ENCODE measurements at regions not wholly inside any gene's neighbourhood (a gene's known extent, or its start where the extent isn't known, plus 50 kb on each side); places are given as distances from the start of the nearest gene placed in this dataset.
A peak's percentile ranks its signal among the peaks of the same experiment; 100 is the strongest.

GRCh38 chr13:107170270-107170931 lies 602.5 kb upstream of the ARGLU1 start:
- Histone ChIP-seq H4K20me1 (ENCODE audit: insufficient read depth, low read length) (no peaks in the 10 kb centered on the region), H3K27ac (ENCODE audit: low read depth, low read length) (no peak overlapping the region), H3K4me2 (ENCODE audit: low read length) (no peak overlapping the region), H3K9me3 (ENCODE audit: insufficient read depth, low read depth, low read length) (no peaks in the 10 kb centered on the region), H3K4me3 (ENCODE audit: insufficient read depth, low read depth, low read length) (no peak overlapping the region), H3K79me2 (ENCODE audit: insufficient read depth, low read length) (no peaks in the 10 kb centered on the region), H3K27me3 (ENCODE audit: insufficient read depth, low read length) (no peaks in the 10 kb centered on the region), H3K9ac (ENCODE audit: low read length) (no peak overlapping the region), H3K4me1 (ENCODE audit: insufficient read depth, low read length) (no peaks in the 10 kb centered on the region), H3K36me3 (ENCODE audit: insufficient read depth, low read length) (no peaks in the 10 kb centered on the region), H2AFZ (ENCODE audit: low read depth, low read length) (no peak overlapping the region)
- no peaks in the 10 kb centered on the region for H3K9me3 Mint-ChIP-seq (ENCODE audit: unreplicated experiment)
- no peak for DNase-seq (ENCODE audit: low read depth)
- TF ChIP-seq EZH2 (IDR thresholded peaks at IDR 0.05; ENCODE audit: insufficient read depth, low read length), result no peak
- TF ChIP-seq, protein P1, sequence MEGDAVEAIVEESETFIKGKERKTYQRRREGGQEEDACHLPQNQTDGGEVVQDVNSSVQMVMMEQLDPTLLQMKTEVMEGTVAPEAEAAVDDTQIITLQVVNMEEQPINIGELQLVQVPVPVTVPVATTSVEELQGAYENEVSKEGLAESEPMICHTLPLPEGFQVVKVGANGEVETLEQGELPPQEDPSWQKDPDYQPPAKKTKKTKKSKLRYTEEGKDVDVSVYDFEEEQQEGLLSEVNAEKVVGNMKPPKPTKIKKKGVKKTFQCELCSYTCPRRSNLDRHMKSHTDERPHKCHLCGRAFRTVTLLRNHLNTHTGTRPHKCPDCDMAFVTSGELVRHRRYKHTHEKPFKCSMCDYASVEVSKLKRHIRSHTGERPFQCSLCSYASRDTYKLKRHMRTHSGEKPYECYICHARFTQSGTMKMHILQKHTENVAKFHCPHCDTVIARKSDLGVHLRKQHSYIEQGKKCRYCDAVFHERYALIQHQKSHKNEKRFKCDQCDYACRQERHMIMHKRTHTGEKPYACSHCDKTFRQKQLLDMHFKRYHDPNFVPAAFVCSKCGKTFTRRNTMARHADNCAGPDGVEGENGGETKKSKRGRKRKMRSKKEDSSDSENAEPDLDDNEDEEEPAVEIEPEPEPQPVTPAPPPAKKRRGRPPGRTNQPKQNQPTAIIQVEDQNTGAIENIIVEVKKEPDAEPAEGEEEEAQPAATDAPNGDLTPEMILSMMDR (IDR thresholded peaks at IDR 0.05; ENCODE audit: insufficient read depth, low read depth, low read length), result no peak
- no peak for FAIRE-seq
- no peak overlapping the region for H3K4me3 Mint-ChIP-seq (ENCODE audit: unreplicated experiment)
- H3K27me3 Mint-ChIP-seq (ENCODE audit: low read depth, unreplicated experiment), result no peaks in the 10 kb centered on the region
- no peaks in the 10 kb centered on the region for H3K36me3 Mint-ChIP-seq (ENCODE audit: low read depth, unreplicated experiment)
- no peak overlapping the region for H3K27ac Mint-ChIP-seq (ENCODE audit: unreplicated experiment)
- no peaks in the 10 kb centered on the region for H3K4me1 Mint-ChIP-seq (ENCODE audit: low read depth, unreplicated experiment)

- H3K36me3 ChIP-seq (ENCODE audit: insufficient read depth, low read length), result no peaks in the 10 kb centered on the region
- H3K27ac Mint-ChIP-seq (ENCODE audit: unreplicated experiment), result no peak overlapping the region
- H3K4me1 Mint-ChIP-seq (ENCODE audit: low read depth, unreplicated experiment), result no peaks in the 10 kb centered on the region
These were observed 589.3 kb upstream of the ARGLU1 start for GRCh38 chr13:107157271-107157670.

GRCh38 chr13:107144432-107144831 lies 576.5 kb upstream of the ARGLU1 start:
- Histone ChIP-seq H3K27ac (ENCODE audit: low read depth, low read length) (no peak overlapping the region), H3K4me1 (ENCODE audit: insufficient read depth, low read length) (no peaks in the 10 kb centered on the region), H3K9me3 (ENCODE audit: insufficient read depth, low read depth, low read length) (no peaks in the 10 kb centered on the region), H3K4me2 (ENCODE audit: low read length) (no peak overlapping the region), H3K4me3 (ENCODE audit: insufficient read depth, low read depth, low read length) (no peak overlapping the region), H3K27me3 (ENCODE audit: insufficient read depth, low read length) (no peaks in the 10 kb centered on the region), H3K79me2 (ENCODE audit: insufficient read depth, low read length) (no peaks in the 10 kb centered on the region), H2AFZ (ENCODE audit: low read depth, low read length) (no peak overlapping the region), H3K36me3 (ENCODE audit: insufficient read depth, low read length) (no peaks in the 10 kb centered on the region), H4K20me1 (ENCODE audit: insufficient read depth, low read length) (no peaks in the 10 kb centered on the region), H3K9ac (ENCODE audit: low read length) (no peak overlapping the region)
- no peaks in the 10 kb centered on the region for H3K36me3 Mint-ChIP-seq (ENCODE audit: low read depth, unreplicated experiment)
- H3K4me1 Mint-ChIP-seq (ENCODE audit: low read depth, unreplicated experiment), result no peaks in the 10 kb centered on the region
- H3K9me3 Mint-ChIP-seq (ENCODE audit: unreplicated experiment), result no peaks in the 10 kb centered on the region
- no peak for FAIRE-seq
- no peak overlapping the region for H3K4me3 Mint-ChIP-seq (ENCODE audit: unreplicated experiment)
- peak; percentile 4 for DNase-seq (ENCODE audit: low read depth)
- H3K27me3 Mint-ChIP-seq (ENCODE audit: low read depth, unreplicated experiment), result no peaks in the 10 kb centered on the region
- TF ChIP-seq, protein P1 (IDR thresholded peaks at IDR 0.05; ENCODE audit: insufficient read depth, low read depth, low read length), result peak; percentile 16
- no peak for TF ChIP-seq EZH2 (IDR thresholded peaks at IDR 0.05; ENCODE audit: insufficient read depth, low read length)
- no peak overlapping the region for H3K27ac Mint-ChIP-seq (ENCODE audit: unreplicated experiment)

More at GRCh38 chr13:107157271-107157670, 589.3 kb upstream of the ARGLU1 start:
- H3K4me3 ChIP-seq (ENCODE audit: insufficient read depth, low read depth, low read length), result no peak overlapping the region
- no peak overlapping the region for H3K4me3 Mint-ChIP-seq (ENCODE audit: unreplicated experiment)
- no peak overlapping the region for H3K4me2 ChIP-seq (ENCODE audit: low read length)
- no peaks in the 10 kb centered on the region for H4K20me1 ChIP-seq (ENCODE audit: insufficient read depth, low read length)
- H3K4me1 ChIP-seq (ENCODE audit: insufficient read depth, low read length), result no peaks in the 10 kb centered on the region
- no peaks in the 10 kb centered on the region for H3K9me3 Mint-ChIP-seq (ENCODE audit: unreplicated experiment)
- H3K27me3 Mint-ChIP-seq (ENCODE audit: low read depth, unreplicated experiment), result no peaks in the 10 kb centered on the region
- no peaks in the 10 kb centered on the region for H3K9me3 ChIP-seq (ENCODE audit: insufficient read depth, low read depth, low read length)
- H3K27ac ChIP-seq (ENCODE audit: low read depth, low read length), result no peak overlapping the region
- H3K27me3 ChIP-seq (ENCODE audit: insufficient read depth, low read length), result no peaks in the 10 kb centered on the region
- no peak overlapping the region for H2AFZ ChIP-seq (ENCODE audit: low read depth, low read length)
- TF ChIP-seq, protein P1 (IDR thresholded peaks at IDR 0.05; ENCODE audit: insufficient read depth, low read depth, low read length), result no peak
- no peak for TF ChIP-seq EZH2 (IDR thresholded peaks at IDR 0.05; ENCODE audit: insufficient read depth, low read length)
- FAIRE-seq, result no peak
- no peaks in the 10 kb centered on the region for H3K79me2 ChIP-seq (ENCODE audit: insufficient read depth, low read length)
- DNase-seq (ENCODE audit: low read depth), result no peak
- H3K36me3 Mint-ChIP-seq (ENCODE audit: low read depth, unreplicated experiment), result no peaks in the 10 kb centered on the region
- H3K9ac ChIP-seq (ENCODE audit: low read length), result no peak overlapping the region

Data from astrocyte (in vitro differentiated cells and primary cell).